ENCODE measurements at regions not wholly inside any gene's neighbourhood (a gene's known extent, or its start where the extent isn't known, plus 50 kb on each side); places are given as distances from the start of the nearest gene placed in this dataset.

DNA sequence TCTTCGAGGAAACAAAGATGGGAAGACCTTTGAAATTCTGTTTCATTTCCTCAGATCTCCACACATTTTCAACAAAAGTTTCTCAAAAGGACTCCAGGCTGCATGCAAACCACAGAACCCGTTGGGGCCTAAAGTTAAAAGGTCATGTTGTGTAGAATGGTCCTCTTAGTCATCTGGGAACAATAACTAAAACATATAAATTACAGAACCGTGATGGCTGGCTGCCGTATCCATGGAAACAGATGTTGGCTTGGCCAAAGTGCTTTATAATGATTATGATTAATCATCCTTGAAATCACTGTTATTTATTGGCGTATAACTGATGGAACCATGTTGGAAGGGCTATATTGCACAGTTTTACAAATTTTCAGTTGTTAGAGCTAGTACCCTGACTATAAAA, 182.8 kb upstream of the CRIM1 start:
- no TSS peak for BruUV-seq (replicated peaks)
- DNase-seq, result no peak
- intact Hi-C loops (cut with micrococcal nuclease; ENCODE audit: unreplicated experiment), result loop anchor here (10.0 kb wide), 1 partner anchor 152 kb away; no protein-coding TSS in a partner anchor
- TF ChIP-seq, protein P1, sequence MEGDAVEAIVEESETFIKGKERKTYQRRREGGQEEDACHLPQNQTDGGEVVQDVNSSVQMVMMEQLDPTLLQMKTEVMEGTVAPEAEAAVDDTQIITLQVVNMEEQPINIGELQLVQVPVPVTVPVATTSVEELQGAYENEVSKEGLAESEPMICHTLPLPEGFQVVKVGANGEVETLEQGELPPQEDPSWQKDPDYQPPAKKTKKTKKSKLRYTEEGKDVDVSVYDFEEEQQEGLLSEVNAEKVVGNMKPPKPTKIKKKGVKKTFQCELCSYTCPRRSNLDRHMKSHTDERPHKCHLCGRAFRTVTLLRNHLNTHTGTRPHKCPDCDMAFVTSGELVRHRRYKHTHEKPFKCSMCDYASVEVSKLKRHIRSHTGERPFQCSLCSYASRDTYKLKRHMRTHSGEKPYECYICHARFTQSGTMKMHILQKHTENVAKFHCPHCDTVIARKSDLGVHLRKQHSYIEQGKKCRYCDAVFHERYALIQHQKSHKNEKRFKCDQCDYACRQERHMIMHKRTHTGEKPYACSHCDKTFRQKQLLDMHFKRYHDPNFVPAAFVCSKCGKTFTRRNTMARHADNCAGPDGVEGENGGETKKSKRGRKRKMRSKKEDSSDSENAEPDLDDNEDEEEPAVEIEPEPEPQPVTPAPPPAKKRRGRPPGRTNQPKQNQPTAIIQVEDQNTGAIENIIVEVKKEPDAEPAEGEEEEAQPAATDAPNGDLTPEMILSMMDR (IDR thresholded peaks at IDR 0.05; ENCODE audit: unreplicated experiment), result no peak
- Mint-ChIP-seq H3K4me1 (ENCODE audit: low read depth, unreplicated experiment) (peaks cover 40% of the 10 kb centered on the region), H3K36me3 (ENCODE audit: insufficient read depth, unreplicated experiment) (no peaks in the 10 kb centered on the region), H3K4me3 (ENCODE audit: low read depth, unreplicated experiment) (no peak overlapping the region), H3K27ac (ENCODE audit: unreplicated experiment) (no peak overlapping the region), H3K9me3 (ENCODE audit: low read depth, unreplicated experiment) (no peaks in the 10 kb centered on the region), H3K27me3 (ENCODE audit: unreplicated experiment) (no peaks in the 10 kb centered on the region)
- CTCF ChIA-PET, result no interaction called here

DNA sequence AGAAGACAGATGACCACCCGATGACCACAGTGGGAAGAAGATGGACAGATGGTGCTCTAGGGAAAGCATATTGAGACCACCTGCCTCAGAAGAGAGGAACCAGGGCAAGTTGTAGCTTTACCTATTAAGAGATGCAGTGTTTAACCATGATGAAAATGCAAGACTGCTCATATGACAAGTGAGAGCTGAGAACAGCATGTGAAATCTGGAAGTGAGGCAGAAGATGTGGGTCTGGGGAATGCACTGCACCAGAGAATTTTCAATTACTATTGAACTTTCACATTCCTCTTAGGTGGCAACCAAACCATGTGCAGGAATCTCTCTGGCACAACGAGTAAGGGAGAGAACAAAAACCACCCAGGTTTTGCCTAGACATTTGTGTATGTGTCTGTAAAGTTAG, 184.8 kb upstream of the CRIM1 start:
- intact Hi-C loops (cut with micrococcal nuclease; ENCODE audit: unreplicated experiment), result loop anchor here (10.0 kb wide), 1 partner anchor 154 kb away; no protein-coding TSS in a partner anchor
- Mint-ChIP-seq H3K9me3 (ENCODE audit: low read depth, unreplicated experiment) (no peaks in the 10 kb centered on the region), H3K4me1 (ENCODE audit: low read depth, unreplicated experiment) (peaks cover 38% of the 10 kb centered on the region), H3K27me3 (ENCODE audit: unreplicated experiment) (no peaks in the 10 kb centered on the region), H3K4me3 (ENCODE audit: low read depth, unreplicated experiment) (no peak overlapping the region), H3K27ac (ENCODE audit: unreplicated experiment) (no peak overlapping the region), H3K36me3 (ENCODE audit: insufficient read depth, unreplicated experiment) (no peaks in the 10 kb centered on the region)
- BruUV-seq (replicated peaks), result no TSS peak
- TF ChIP-seq, protein P1 (IDR thresholded peaks at IDR 0.05; ENCODE audit: unreplicated experiment), result no peak
- CTCF ChIA-PET, result no interaction called here
- no peak for DNase-seq

DNA sequence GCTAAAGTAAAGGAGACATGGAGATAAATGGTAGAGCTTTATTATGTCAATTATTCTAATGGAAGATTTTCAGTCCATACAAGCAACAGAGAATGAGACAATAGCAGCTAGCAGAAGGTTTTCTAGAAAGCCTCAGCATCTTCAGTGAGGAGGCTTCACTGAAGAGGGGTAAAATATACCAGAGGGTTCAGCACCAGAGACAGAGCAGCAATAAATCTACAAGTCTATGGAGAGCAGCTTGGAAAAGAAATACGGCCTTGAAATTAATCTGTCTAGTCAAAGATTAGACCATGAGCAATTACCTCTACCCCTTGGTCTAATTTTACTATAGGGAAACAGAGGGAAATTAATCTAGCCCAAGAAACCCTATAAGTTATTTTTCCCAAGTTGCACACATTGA, 185.7 kb upstream of the CRIM1 start:
- CTCF ChIA-PET, result no interaction called here
- peaks cover 43% of the 10 kb centered on the region for H3K4me1 Mint-ChIP-seq (ENCODE audit: low read depth, unreplicated experiment)
- BruUV-seq (replicated peaks), result no TSS peak
- H3K36me3 Mint-ChIP-seq (ENCODE audit: insufficient read depth, unreplicated experiment), result no peaks in the 10 kb centered on the region
- DNase-seq, result no peak
- intact Hi-C loops (cut with micrococcal nuclease; ENCODE audit: unreplicated experiment), result loop anchor here (10.0 kb wide), 2 partner anchors 155 to 195 kb away; no protein-coding TSS in a partner anchor
- TF ChIP-seq, protein P1 (IDR thresholded peaks at IDR 0.05; ENCODE audit: unreplicated experiment), result no peak
- H3K27me3 Mint-ChIP-seq (ENCODE audit: unreplicated experiment), result no peaks in the 10 kb centered on the region
- H3K9me3 Mint-ChIP-seq (ENCODE audit: low read depth, unreplicated experiment), result no peaks in the 10 kb centered on the region
- H3K27ac Mint-ChIP-seq (ENCODE audit: unreplicated experiment), result no peak overlapping the region
- H3K4me3 Mint-ChIP-seq (ENCODE audit: low read depth, unreplicated experiment), result no peak overlapping the region

DNA sequence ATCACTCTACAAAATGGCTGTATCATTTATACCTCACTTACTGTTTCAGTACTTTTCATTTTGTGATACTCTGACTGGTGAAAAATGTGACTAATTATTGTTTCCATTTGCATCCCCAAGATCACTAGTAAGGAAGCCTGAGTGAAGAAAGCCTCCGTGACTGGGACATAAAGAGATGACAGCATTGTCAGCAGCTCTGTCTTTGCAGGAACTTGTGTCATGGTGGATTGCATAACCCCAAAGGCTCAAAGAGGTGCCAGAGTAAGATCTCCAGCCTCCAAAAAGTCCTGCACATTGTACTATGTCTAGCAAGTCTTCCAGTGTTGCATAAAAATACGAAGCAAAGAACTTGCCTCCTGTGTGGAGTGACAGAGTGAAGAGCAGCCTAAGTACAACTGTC, 187.5 kb upstream of the CRIM1 start:
- TF ChIP-seq, protein P1 (IDR thresholded peaks at IDR 0.05; ENCODE audit: unreplicated experiment), result no peak
- CTCF ChIA-PET, result interaction anchor here (0.5 kb wide), 1 partner anchor 88 kb away, joined by 4 read pairs; no protein-coding TSS in a partner anchor
- no peak for DNase-seq
- Mint-ChIP-seq H3K36me3 (ENCODE audit: insufficient read depth, unreplicated experiment) (no peaks in the 10 kb centered on the region), H3K9me3 (ENCODE audit: low read depth, unreplicated experiment) (no peaks in the 10 kb centered on the region), H3K4me1 (ENCODE audit: low read depth, unreplicated experiment) (peaks cover 29% of the 10 kb centered on the region), H3K4me3 (ENCODE audit: low read depth, unreplicated experiment) (no peak overlapping the region), H3K27me3 (ENCODE audit: unreplicated experiment) (no peaks in the 10 kb centered on the region), H3K27ac (ENCODE audit: unreplicated experiment) (no peak overlapping the region)
- no TSS peak for BruUV-seq (replicated peaks)
- intact Hi-C loops (cut with micrococcal nuclease; ENCODE audit: unreplicated experiment), result loop anchor here (10.0 kb wide), 1 partner anchor 193 kb away; no protein-coding TSS in a partner anchor
